GM19467 (cell line): ENCODE measurements at regions not wholly inside any gene's neighbourhood (a gene's known extent, or its start where the extent isn't known, plus 50 kb on each side); places are given as distances from the start of the nearest gene placed in this dataset.
"Not testable (repeated sequence)": the region's sequence is repeated elsewhere in the genome, so short reads cannot be mapped to it uniquely, and the experiment has no call there.

Experiments
- ATAC-seq: cut with Tn5 transposase; IDR thresholded peaks from one replicate; pipeline ENCODE4 v1.9.1; 2021; ENCODE audit warnings: mild to moderate bottlenecking, moderate library complexity; ENCODE audit not compliant: unreplicated experiment

DNA sequence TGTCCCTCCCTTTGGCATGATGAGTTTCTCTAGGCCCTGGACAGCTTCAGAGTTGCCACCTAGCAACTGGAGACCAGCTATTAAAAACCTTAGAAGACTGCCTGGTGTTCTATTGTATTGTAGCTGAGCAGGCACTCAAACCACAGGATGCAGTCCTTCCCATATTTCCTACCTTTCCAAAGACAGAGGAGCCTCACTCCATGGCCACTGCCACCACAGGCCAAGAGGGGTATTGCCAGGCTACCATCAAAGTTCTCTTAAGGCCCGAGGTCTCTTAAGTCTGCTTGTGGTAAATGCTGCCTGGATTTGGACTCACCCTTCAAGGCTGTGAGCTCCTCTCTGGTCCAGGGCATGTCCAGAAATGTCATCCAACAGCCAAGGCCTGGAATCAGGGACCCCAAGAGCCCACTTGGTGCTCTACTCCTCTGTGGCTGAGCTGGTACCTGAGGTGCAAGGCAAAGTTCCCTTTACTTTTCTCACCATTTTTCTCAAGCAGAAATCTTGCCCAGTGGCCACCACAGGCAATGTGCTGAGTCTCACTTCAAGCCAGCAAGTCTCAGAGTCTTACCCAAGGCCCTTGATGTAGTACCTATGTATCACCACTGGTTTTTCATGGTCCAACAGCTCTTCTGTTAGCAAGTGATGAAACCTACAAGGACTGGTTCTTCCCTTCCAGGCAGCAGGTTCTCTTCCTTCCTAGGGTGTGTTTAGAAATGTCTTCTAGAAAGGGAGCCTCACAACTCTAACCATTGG, 269.4 kb downstream of the AMY1C start:
- ATAC-seq, result no peak

DNA sequence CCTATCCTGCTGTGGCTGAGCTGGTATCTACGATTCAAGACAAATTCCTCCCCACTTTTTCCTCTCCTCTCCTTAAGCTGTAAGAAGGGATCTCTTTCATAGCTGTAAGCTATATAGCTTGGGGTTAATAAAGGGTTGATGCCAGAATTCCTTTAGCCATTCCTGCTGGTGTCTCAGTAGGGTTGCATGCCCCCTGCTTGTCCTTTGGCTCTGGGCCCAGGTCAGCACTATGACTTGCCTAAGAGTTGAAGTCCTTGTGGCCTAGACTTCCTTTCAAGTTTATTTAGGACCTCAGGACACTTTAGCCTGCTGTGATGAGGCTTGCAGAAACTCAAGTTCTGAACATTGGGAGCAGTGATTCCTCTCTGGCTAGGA, 270.0 kb downstream of the AMY1C start:
- no peak for ATAC-seq

DNA sequence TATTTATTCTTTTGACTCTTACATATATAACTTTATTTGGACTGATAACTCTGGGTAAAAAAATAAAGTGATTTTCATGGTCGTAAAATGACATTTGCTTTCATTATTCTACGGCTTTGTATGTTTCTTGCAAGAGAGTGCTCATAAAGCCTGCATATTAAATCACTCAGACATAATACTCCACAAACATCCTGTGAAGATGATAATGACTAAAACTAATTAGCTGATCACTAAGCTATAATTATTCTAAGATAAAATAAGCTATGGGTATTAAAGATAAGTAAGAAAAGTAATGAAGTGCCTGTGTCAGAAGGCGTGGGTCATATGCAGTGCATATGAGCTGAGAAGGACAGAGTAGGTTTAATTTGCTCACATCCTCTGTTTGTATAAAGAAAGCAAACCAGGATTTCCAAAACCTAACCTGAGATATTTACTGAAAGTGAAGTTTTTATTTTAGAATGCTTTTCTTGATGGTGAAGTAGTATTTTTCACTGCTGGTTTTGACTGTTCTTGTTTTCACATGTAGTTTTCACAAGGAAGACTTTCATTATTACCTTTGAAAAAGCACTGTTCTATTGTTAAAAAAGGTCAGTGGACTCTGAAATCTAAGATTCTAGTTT, 278.8 kb downstream of the AMY1C start:
- no peak for ATAC-seq

DNA sequence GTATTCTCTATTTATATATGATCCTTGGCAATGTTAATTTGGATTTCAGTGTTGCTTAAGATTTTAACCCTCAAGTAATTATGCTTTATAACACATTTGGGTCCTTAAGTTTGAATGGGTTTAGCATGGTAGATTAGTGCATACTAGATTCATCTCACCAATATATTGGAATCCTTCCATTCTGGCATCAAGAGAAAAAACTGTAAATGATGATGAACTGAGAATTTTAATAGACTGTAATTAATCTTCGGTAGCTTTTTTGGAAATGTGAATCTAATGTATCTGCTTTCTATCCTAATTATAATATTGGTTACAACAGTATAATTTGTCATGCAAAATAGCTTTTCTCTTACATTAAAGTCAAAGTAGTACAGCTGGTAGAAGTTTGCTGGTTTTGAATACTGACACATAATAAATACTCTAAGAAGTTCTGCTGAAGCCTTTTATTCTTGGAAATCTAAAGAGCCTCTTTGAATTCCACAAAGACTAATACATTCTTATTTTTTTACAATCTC, 279.8 kb downstream of the AMY1C start:
- ATAC-seq, result no peak

DNA sequence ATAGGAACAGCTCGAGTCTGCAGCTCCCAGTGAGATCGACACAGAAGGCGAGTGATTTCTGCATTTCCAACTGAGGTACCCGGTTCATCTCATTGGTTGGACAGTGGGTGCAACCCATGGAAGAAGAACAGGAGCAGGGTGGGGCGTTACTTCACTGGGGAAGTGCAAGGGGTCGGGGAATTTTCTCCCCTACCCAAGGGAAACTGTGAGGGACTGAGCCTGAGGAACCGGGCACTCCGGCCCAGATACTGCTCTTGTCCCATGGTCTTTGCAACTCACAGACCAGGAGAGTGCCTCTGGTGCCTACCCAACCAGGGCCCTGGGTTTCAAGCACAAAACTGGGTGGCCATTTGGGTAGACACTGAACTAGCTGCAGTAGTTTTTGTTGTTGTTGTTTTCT, 307.1 kb downstream of the AMY1C start:
- no peak for ATAC-seq

DNA sequence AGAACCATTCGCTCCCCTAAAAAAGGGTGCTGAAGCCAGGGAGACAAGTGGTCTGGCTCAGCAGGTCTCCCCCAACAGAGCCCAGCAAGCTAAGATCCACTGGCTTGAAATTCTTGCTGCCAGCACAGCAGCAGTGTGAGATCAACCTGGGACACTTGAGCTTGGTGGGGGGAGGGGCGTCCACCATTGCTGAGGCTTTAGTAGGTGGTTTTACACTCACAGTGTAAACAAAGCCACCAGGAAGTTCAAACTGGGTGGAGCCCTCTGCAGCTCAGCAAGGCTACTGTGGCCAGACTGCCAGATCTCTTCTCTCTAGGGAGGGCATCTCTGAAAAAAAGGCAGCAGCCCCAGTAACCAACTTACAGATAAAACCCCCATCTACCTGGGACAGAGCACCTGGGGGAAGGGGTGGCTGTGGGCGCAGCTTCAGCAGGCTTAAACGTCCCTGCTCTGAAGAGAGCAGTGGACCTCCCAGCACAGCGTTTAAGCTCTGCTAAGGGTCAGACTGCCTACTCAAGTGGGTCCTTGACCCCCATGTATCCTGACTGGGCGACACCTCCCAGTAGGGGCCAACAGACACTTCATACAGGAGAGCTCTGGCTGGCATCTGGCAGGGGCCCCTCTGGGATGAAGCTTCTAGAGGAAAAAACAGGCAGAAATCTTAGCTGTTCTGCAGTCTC, 307.7 kb downstream of the AMY1C start:
- not testable (repeated sequence) for ATAC-seq

DNA sequence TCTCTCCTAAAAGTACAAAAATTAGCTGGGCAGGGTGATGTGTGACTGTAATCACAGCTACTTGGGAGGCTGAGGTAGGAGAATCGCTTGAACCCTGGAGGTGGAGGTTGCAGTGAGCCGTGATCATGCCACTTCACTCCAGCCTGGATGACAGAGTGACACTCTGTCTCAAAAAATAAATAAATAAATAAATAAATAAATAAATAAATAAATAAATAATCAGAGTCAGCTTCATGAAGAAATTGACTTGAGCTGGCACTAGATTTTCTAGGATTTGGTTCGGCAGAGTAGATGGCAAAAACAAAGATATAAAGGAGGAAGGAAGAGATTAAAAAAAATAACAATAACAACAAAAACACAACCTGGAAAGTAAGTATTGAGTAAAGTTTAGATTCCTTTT, 311.9 kb downstream of the AMY1C start:
- not testable (repeated sequence) for ATAC-seq

DNA sequence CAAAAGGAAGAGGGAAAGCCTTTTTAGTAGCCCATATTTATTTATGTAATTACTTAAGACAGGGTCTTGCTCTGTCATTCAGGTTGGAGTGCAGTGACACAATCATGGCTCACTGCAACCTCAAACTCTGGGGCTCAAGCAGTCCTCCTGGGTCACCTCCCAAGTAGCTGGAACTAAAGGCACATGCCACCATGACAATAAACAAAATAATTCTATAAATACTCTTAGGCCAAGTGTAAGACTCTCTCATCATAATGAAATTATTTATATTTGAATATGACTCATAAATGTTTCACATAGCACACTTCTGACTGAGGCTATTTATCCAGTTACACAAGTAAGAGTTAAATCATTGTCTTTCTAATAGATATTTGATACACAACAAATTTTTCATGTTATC, 314.7 kb downstream of the AMY1C start:
- no peak for ATAC-seq

DNA sequence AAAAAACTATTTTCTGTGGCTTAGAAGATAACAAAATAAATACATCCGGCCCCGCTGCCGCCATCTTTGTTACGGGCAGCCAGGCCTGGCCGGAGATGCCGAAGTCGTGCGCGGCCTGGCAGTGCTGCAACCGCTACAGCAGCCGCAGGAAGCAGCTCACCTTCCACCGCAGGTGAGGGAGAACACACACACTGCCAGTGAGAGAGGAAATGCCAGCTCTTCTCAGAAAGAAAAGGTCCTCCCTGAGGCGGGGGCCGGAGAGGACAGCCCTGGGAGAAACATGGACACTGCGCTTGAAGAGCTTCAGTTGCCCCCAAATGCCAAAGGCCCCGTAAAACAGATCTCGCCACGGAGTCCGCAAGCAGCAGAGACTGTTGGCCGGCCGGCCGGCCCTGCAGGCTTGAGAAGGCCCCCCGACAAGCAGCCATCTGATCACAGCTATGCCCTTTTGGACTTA, 323.2 kb downstream of the AMY1C start:
- ATAC-seq, result no peak

DNA sequence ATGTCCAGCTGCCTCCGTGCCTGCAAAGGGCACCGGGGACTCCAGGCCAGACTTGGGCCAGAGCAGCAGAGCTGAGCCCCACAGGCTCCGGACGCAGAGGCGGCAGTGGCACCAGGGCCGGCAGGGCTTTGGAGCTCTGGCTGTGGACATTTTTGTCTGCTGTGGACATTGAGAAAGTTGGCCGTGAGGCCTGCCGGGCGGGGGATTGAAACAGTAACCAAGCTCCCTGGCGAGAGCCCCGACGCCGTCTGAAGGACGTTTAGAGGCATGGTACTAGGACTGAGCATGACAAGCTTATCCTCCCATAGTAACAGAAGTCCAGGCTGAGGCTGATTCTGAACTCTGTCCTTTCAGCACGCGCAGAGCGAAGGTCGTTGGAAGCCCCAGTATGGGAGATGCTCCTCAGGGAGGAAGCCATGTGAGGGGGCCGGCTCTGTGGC, 323.8 kb downstream of the AMY1C start:
- no peak for ATAC-seq

DNA sequence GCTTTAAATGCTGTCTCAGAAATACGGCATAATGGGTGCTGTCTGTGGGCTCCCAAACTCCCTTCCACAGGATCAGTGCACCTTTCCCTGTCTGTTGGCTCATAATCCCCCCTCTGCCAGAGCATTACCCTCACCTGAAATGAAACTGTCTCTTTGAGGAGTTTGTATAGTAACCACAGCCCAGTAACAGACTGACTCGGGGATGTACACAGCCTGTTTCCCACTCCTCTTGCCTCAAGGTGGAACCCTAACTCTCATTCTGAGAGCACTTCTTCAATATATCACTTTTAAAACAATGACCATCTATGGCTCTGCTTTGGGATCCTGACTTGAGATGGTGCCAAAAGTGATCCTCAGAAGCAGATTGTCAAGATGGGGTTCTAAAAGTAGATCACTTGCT, 332.5 kb downstream of the AMY1C start:
- no peak for ATAC-seq

DNA sequence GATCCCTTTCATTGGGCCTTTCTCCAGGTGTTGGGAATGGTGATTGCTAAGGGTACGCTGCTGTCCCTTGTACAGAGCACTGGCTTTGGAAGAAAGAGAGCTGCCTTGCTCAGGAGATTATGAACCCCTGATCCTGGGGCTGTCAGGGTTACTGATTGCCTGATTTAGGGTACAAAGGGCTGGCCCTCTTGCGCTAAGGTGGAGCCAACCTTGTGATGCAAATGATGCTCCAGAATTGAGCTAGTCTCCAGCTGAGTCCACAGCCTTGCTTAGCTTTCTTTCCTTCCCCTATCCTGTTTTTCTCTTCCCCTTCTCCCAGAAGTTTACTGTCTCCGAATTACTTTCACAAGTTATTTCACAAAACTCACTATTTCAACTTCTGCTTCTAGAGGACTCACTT, 334.7 kb downstream of the AMY1C start:
- no peak for ATAC-seq

DNA sequence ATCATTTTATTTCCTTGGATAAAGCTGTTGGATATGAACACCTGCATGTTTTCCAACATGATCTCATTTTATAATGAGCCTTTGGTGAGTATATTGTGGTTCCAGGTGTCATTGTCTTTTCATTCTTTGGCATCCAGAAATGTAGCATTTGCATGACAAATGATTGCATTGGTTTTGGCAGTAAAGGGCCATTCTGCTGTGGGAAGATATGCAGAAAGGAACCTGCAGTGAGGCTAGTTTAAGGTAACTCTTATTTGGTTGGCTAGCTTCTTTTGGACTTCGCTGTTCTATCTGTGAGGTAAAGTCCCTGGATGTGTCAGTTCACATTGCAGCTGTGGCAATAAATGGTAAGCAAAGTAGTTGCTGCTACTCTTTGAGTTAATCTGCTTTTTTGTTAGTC, 343.0 kb downstream of the AMY1C start:
- ATAC-seq, result no peak

DNA sequence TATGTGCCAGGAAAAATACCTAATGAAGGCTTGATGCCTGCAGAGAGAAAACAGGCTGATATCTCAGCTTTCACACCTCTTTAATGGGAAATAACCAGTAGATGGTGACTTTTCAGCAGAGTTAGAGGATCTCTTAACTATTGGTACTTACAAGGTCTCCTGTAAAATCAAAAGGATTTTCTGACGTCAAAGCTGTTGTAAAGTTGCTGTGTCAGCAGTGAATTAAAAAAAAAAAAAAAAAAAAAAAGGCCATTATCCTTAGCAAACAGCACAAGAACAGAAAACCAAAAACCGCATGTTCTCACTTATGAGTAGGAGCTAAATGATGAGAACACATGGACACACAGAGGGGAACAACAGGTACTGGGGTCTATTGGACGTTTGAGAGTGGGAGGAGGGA, 349.1 kb downstream of the AMY1C start:
- ATAC-seq, result no peak

DNA sequence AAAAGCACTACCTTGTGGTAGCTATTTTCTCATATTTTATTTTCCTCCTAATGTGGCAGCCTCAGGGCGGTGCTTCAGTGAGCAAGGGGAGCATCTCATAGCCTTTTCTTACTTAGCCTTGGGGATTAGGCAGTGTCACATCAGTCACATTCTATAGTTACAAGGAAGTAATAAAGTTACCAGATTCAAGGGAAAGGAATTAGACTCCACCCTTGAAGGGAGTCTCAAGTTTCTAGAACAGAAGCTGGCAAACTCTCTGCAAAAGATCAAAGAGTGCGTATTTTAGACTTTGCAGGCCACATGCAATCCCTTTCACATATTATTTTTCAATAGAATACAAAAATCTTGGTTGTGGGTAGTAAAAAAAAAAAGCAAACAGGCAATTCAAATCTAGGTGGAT, 350.4 kb downstream of the AMY1C start:
- no peak for ATAC-seq

DNA sequence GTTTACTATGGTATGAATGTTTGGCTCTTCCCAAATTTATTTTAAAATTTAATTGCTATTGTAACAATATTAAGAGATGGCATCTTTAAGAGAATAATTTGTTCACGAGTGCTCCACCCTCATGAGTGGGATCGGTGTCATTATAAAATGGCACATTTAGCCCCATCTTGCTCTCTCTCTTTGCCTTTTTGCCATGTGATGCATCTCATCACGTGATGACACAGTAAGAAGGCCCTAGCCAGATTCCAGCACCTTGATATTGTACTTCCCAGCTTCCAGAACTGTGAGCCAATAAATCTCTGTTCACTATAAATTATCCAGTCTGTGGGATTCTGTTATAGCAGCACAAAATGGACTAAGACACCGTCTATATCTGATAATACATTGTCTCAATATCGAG, 355.8 kb downstream of the AMY1C start:
- no peak for ATAC-seq

DNA sequence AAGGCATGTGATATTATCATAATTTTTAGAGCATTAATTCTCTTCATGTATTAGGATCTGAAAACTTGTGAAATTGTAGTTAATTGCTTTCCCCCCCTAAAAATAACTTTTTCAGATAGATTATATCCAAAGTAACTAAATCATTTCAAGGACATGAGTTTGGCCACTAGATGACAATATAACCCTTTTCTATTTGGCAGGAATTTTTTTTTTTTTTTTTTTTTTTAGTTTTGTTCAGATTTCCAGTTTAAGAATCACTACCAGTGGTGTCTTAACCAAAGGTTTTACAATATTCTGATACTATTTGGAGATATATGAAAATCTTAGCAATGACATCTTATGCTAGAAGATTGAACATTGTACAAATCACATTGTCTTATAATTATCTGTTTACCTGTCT, 370.8 kb downstream of the AMY1C start:
- no peak for ATAC-seq

DNA sequence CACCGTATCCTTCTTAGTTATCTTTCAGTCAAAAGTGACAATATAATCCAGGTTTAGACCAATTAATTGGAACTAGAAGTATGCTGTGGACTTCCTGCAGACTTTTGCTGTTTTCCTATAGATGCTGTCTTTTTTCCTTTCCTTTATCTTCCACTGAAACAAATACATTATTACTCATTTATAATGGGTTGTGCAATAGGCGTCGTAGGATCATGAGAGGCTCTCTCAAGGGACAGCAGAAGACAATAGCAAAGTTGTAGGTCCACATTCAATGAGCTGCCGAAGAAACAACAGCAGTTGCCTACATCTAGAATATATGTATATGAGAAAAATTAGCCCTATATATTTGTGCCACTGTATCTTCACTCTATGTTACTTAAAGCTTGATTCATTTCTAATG, 371.6 kb downstream of the AMY1C start:
- ATAC-seq, result no peak

DNA sequence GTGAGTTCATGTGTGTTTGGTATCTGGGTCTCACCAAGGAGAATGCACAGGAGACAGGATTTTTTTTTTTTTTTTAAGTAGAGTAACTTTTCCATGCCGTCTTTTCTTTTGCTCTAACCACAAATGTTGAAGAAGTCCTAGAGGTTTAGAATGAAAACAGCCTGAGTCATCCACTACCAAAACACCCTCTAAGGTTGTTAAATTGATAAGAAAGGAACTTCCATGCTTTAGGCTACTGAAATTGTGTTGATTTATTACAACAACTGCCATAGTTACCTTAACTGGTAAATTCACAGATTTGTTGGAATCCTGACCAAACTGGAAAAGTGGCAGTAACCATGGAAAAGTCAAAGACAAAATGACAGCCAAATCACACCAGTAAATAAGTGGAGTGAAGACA, 375.6 kb downstream of the AMY1C start:
- no peak for ATAC-seq

DNA sequence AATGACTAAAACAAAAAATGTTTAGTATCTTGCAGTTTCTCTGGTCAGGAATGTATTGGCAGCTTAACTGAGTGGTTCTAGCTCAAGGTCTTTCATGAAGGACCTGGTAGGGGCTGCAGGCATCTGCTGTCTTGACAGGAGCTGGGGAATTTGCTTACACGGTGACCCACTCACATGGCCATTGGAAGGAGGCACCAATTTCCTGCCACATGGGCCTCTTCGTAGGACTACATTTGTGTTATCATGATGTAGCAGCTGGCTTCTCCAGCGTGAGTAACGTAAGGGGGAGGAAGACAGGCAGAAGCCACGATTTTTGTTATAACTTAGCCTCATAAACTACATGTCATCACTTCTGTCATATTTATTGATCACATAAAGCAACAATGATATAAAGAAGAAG, 376.3 kb downstream of the AMY1C start:
- ATAC-seq, result no peak

DNA sequence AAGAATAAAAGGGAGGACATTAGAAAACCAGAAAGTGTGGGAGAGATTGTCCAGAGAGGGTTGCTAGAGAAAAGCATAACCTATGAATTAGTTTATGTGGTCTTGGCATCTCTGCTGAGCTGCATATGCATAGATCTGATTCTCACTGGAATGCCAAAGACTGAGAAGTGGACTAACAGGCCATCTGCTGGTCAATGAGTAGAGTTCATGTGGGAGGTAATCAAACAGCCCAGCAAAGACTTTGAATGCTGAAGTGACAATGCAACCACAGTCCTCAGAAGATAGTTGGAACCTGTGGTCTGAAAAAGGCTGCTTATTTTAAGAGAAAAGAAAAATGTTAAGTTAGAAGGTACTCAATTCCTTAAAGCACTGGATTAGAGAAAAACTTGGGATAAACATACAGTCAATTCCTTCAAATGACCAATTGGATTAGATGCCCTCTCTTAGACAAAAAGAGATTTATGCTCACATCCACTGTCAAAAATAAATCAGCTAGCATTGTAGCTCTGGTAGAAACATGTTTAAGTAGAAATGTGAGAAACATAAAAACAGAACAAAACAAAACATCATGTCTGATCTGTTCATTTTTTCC, 382.8 kb downstream of the AMY1C start:
- no peak for ATAC-seq

DNA sequence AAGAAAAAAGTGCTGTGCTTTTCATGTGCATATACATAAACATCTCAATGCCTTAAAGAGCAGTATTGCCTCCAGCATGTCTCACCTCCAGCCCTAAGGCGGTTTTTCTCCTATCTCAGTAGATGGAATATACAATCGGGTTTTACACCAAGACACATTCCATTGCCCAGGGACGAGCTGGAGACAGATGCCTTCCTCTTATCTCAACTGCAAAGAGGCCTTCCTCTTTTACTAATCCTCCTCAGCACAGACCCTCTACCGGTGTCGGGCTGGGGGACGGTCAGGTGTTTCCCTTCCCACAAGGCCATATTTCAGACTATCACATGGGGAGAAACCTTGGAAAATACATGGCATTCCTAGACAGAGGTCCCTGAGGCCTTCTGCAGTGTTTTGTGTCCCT, 385.3 kb downstream of the AMY1C start:
- not testable (repeated sequence) for ATAC-seq
